Mesenchymal stem cell (in vitro differentiated cells and primary cell): ENCODE measurements at regions not wholly inside any gene's neighbourhood (a gene's known extent, or its start where the extent isn't known, plus 50 kb on each side); places are given as distances from the start of the nearest gene placed in this dataset.

Experiments used
- DNase-seq: peaks from one replicate; pipeline ENCODE4 v3.0.0-alpha.2; 2013
- H2AFZ ChIP-seq: one replicate; pipeline ENCODE4 v1.6.1; 2013; ENCODE audit warnings: low read depth, mild to moderate bottlenecking, control low read depth, inconsistent platforms, low read length, moderate library complexity
- H2AK5ac ChIP-seq: 2 replicates; pipeline ENCODE4 v1.6.1; 2013; ENCODE audit warnings: low read length, moderate library complexity, mild to moderate bottlenecking, inconsistent platforms; ENCODE audit not compliant: severe bottlenecking
- H2BK120ac ChIP-seq: one replicate; pipeline ENCODE4 v1.6.1; 2013; ENCODE audit warnings: low read depth, mild to moderate bottlenecking, inconsistent platforms, low read length, moderate library complexity
- H2BK12ac ChIP-seq, 2 experiments: one replicate each; pipeline ENCODE4 v1.6.1; 2013; ENCODE audit warnings: inconsistent platforms in 2 of 2, low read length in 2 of 2, mild to moderate bottlenecking in 2 of 2, moderate library complexity in 2 of 2, control low read depth in 1 of 2
- H2BK15ac ChIP-seq: one replicate; pipeline ENCODE4 v1.6.1; 2013; ENCODE audit warnings: mild to moderate bottlenecking, low read depth, inconsistent platforms; ENCODE audit not compliant: poor library complexity, severe bottlenecking
- H2BK5ac ChIP-seq: 2 replicates; pipeline ENCODE4 v1.6.1; 2013; ENCODE audit warnings: low read depth, mild to moderate bottlenecking, low read length, control low read depth, inconsistent platforms; ENCODE audit not compliant: poor library complexity, severe bottlenecking
- H3K14ac ChIP-seq, 2 experiments: one replicate each; pipeline ENCODE4 v1.6.1; 2013; ENCODE audit warnings: inconsistent platforms in 2 of 2, low read length in 2 of 2, control low read depth in 1 of 2, mild to moderate bottlenecking in 1 of 2, moderate library complexity in 1 of 2
- H3K18ac ChIP-seq, 2 experiments: one replicate each; pipeline ENCODE4 v1.6.1; 2013; ENCODE audit warnings: inconsistent platforms in 2 of 2, low read length in 2 of 2, control low read depth in 1 of 2, low read depth in 1 of 2, mild to moderate bottlenecking in 1 of 2
- H3K23ac ChIP-seq, 2 experiments: one replicate each; pipeline ENCODE4 v1.6.1; 2013; ENCODE audit warnings: inconsistent platforms in 2 of 2, low read length in 2 of 2, mild to moderate bottlenecking in 2 of 2, moderate library complexity in 2 of 2, control low read depth in 1 of 2
- H3K27ac ChIP-seq: 2 replicates; pipeline ENCODE4 v1.5.1; 2013; ENCODE audit warnings: mild to moderate bottlenecking, moderate library complexity, low read length, control low read depth, inconsistent platforms; ENCODE audit not compliant: poor library complexity, severe bottlenecking
- H3K27me3 ChIP-seq, 2 experiments: 2 replicates each; pipeline versions ENCODE4 v1.6.1 to v1.7.0; 2013; ENCODE audit warnings: low read length in 2 of 2, mild to moderate bottlenecking in 2 of 2, moderate library complexity in 2 of 2, control low read depth in 1 of 2, inconsistent platforms in 1 of 2; ENCODE audit not compliant: control insufficient read depth in 1 of 2, insufficient read depth in 1 of 2
- H3K36me3 ChIP-seq, 2 experiments: 2 replicates each; pipeline versions ENCODE4 v1.6.1 to v1.7.0; 2013; ENCODE audit warnings: low read length in 2 of 2, control low read depth in 1 of 2, inconsistent platforms in 1 of 2, low read depth in 1 of 2, mild to moderate bottlenecking in 1 of 2; ENCODE audit not compliant: insufficient read depth in 2 of 2, control insufficient read depth in 1 of 2
- H3K4ac ChIP-seq, 2 experiments: one replicate each; pipeline ENCODE4 v1.6.1; 2013; ENCODE audit warnings: inconsistent platforms in 2 of 2, low read length in 2 of 2, mild to moderate bottlenecking in 2 of 2, moderate library complexity in 2 of 2, control low read depth in 1 of 2, low read depth in 1 of 2
- H3K4me1 ChIP-seq: 2 replicates; pipeline ENCODE4 v1.6.1; 2013; ENCODE audit warnings: low read depth, low read length, control low read depth; ENCODE audit not compliant: control insufficient read depth, insufficient read depth
- H3K4me2 ChIP-seq: 2 replicates; pipeline ENCODE4 v1.6.1; 2013; ENCODE audit warnings: low read length, mild to moderate bottlenecking, inconsistent platforms; ENCODE audit not compliant: poor library complexity, severe bottlenecking
- H3K4me3 ChIP-seq, 2 experiments: 2 replicates each; pipeline versions ENCODE4 v1.5.1 to v1.7.0; 2013; ENCODE audit warnings: low read length in 2 of 2, mild to moderate bottlenecking in 2 of 2, control low read depth in 1 of 2, low read depth in 1 of 2; ENCODE audit not compliant: insufficient read depth in 1 of 2
- H3K79me1 ChIP-seq: replicated peaks from 2 replicates; pipeline ENCODE4 v1.6.1; 2013; ENCODE audit warnings: mild to moderate bottlenecking, control low read depth, low read length, inconsistent platforms; ENCODE audit not compliant: poor library complexity, severe bottlenecking
- H3K9ac ChIP-seq: 2 replicates; pipeline ENCODE4 v1.7.0; 2013; ENCODE audit warnings: mild to moderate bottlenecking, low read length, moderate library complexity
- H3K9me3 ChIP-seq: 2 replicates; pipeline ENCODE4 v1.7.0; 2013; ENCODE audit warnings: mild to moderate bottlenecking, low read length; ENCODE audit not compliant: control insufficient read depth
- H4K8ac ChIP-seq: one replicate; pipeline ENCODE4 v1.6.1; 2013; ENCODE audit warnings: inconsistent platforms, mild to moderate bottlenecking, low read length, moderate library complexity
- H4K91ac ChIP-seq: one replicate; pipeline ENCODE4 v1.6.1; 2013; ENCODE audit warnings: mild to moderate bottlenecking, low read length, inconsistent platforms
- WGBS: methylation state at CpG from one replicate; pipeline ENCODE4 v1.1.7; 2013; ENCODE audit warnings: mixed read lengths; 5-methylcytosine and 5-hydroxymethylcytosine counted together

- Histone ChIP-seq H3K4me2 (no peak overlapping the region), H4K91ac (no peak overlapping the region), H2BK12ac (no peak overlapping the region), H3K36me3 (no peaks in the 10 kb centered on the region), H3K27ac (no peak overlapping the region), H3K4ac (no peak overlapping the region), H3K79me1 (no peaks in the 10 kb centered on the region), H2AK5ac (no peak overlapping the region), H3K9ac (no peak overlapping the region), H4K8ac (no peak overlapping the region), H3K4me1 (no peaks in the 10 kb centered on the region), H3K18ac (no peak overlapping the region), H3K14ac (no peak overlapping the region), H3K27me3 (no peaks in the 10 kb centered on the region), H3K9me3 (no peaks in the 10 kb centered on the region), H2BK5ac (no peak overlapping the region), H2BK15ac (no peak overlapping the region), H2BK120ac (no peak overlapping the region), H3K4me3 (no peak overlapping the region), H2AFZ (no peak overlapping the region), H3K23ac (no peak overlapping the region)
- 76% methylated on average over 11 of the region's 11 CpGs for WGBS
- no peak for DNase-seq
Measured at GRCh38 chr4:59180161-59180560, 2020.0 kb upstream of the ADGRL3 start.

DNA sequence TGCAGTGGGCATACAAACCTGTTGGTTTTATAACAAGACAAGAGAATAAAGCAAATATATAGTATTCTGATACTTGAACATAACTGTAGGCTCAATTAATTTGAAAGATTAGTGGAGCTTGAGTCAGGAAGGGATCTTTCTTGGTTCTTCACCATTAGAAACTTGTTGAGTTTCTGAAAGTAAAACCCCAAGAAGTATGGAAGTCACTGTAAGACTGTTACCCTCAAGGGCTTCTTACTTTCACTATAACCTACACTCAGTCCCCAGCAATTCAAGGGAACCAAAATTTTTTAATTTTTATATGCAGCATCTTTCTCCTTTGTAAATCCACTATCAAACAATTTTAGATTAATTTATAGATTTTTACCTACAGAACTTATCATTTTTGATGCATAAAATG is 2019.2 kb upstream of the ADGRL3 start:
- Histone ChIP-seq H2BK5ac (no peak overlapping the region), H3K9me3 (no peaks in the 10 kb centered on the region), H3K4ac (no peak overlapping the region), H3K4me2 (no peak overlapping the region), H3K4me3 (no peak overlapping the region), H2BK12ac (no peak overlapping the region), H3K36me3 (no peaks in the 10 kb centered on the region), H3K9ac (no peak overlapping the region), H3K4me1 (no peaks in the 10 kb centered on the region), H2AFZ (no peak overlapping the region), H3K14ac (no peak overlapping the region), H3K79me1 (no peaks in the 10 kb centered on the region), H2BK15ac (no peak overlapping the region), H3K27ac (no peak overlapping the region), H3K23ac (no peak overlapping the region), H4K91ac (no peak overlapping the region), H4K8ac (no peak overlapping the region), H3K18ac (no peak overlapping the region), H2AK5ac (no peak overlapping the region), H3K27me3 (no peaks in the 10 kb centered on the region), H2BK120ac (no peak overlapping the region)
- DNase-seq: no peak

- no peak overlapping the region for H2BK120ac ChIP-seq
- no peak overlapping the region for H2AFZ ChIP-seq
- no peak overlapping the region for H3K4ac ChIP-seq
- no peaks in the 10 kb centered on the region for H3K27me3 ChIP-seq
- no peaks in the 10 kb centered on the region for H3K9me3 ChIP-seq
- no peak overlapping the region for H3K4me3 ChIP-seq
- no peak overlapping the region for H2BK12ac ChIP-seq
- H2BK5ac ChIP-seq: no peak overlapping the region
- H3K27ac ChIP-seq: no peak overlapping the region
- no peak for DNase-seq
- no peak overlapping the region for H3K18ac ChIP-seq
- no peak overlapping the region for H4K8ac ChIP-seq
- no peak overlapping the region for H3K9ac ChIP-seq
- H4K91ac ChIP-seq: no peak overlapping the region
- H3K4me2 ChIP-seq: no peak overlapping the region
- no peaks in the 10 kb centered on the region for H3K79me1 ChIP-seq
- no peak overlapping the region for H3K14ac ChIP-seq
- H3K23ac ChIP-seq: no peak overlapping the region
- 57% methylated on average over 2 of the region's 2 CpGs for WGBS
- H2BK15ac ChIP-seq: no peak overlapping the region
- no peak overlapping the region for H2AK5ac ChIP-seq
- H3K36me3 ChIP-seq: no peaks in the 10 kb centered on the region
- no peaks in the 10 kb centered on the region for H3K4me1 ChIP-seq
Measured at GRCh38 chr4:59195839-59196238, 2004.3 kb upstream of the ADGRL3 start.

- Histone ChIP-seq H3K14ac (no peak overlapping the region), H4K8ac (no peak overlapping the region), H3K36me3 (no peaks in the 10 kb centered on the region), H3K27ac (no peak overlapping the region), H3K4me2 (no peak overlapping the region), H2BK15ac (no peak overlapping the region), H3K9me3 (peaks cover 2% of the 10 kb centered on the region), H3K27me3 (no peaks in the 10 kb centered on the region), H3K9ac (no peak overlapping the region), H2AFZ (no peak overlapping the region), H2BK12ac (no peak overlapping the region), H3K4me3 (no peak overlapping the region), H3K79me1 (no peaks in the 10 kb centered on the region), H2BK5ac (no peak overlapping the region), H3K4me1 (no peaks in the 10 kb centered on the region), H3K4ac (no peak overlapping the region), H4K91ac (no peak overlapping the region), H3K18ac (no peak overlapping the region), H3K23ac (no peak overlapping the region), H2BK120ac (no peak overlapping the region), H2AK5ac (no peak overlapping the region)
- DNase-seq: no peak
- WGBS: 76% methylated on average over 1 of the region's 2 CpGs
Measured at GRCh38 chr4:59200992-59201391, 1999.1 kb upstream of the ADGRL3 start.
